GM12878 (cell line): ENCODE measurements at regions not wholly inside any gene's neighbourhood (a gene's known extent, or its start where the extent isn't known, plus 50 kb on each side); places are given as distances from the start of the nearest gene placed in this dataset.

Source experiments
- ATAC-seq: fragments of 200-7000 bp; cut with Tn5 transposase; 3 replicates; pipeline ENCODE4 v1.9.1; 2020; ENCODE audit warnings: mild to moderate bottlenecking, moderate library complexity
- BruUV-seq: library from RNA; stranded (reverse); fragments of 400-500 nt; replicated peaks from 2 replicates; lab custom pipeline; 2021; lab: Mats Ljungman, UMichigan
- CTCF ChIA-PET: fragments of 300-600 bp; sonication (Branson Sonifier 250); formaldehyde crosslinking; extraction: SDS; loops from one replicate; lab custom pipeline; 2021; ENCODE audit warnings: inconsistent platforms; lab: Yijun Ruan, JAX
- POLR2A ChIA-PET: fragments of 350-600 bp; formaldehyde crosslinking; extraction: SDS; loops from one replicate; lab custom pipeline; 2021; ENCODE audit warnings: inconsistent platforms; lab: Charles Lee
- RAD21 ChIA-PET: fragments of 300-600 bp; sonication (Branson Sonifier 250); formaldehyde crosslinking; loops from one replicate; lab custom pipeline; 2023; ENCODE audit warnings: antibody characterized with exemption; ENCODE audit not compliant: unreplicated experiment; lab: Charles Lee
- SMC1A ChIA-PET: fragments of 300-600 bp; sonication (Branson Sonifier 250); formaldehyde crosslinking; loops from one replicate; lab custom pipeline; 2023; ENCODE audit not compliant: unreplicated experiment, uncharacterized antibody; lab: Charles Lee
- DNase-seq: peaks from one replicate; pipeline ENCODE4 v3.0.0-alpha.2; 2011; ENCODE audit warnings: low read depth, low spot score
- FAIRE-seq: peaks from 3 replicates; lab custom pipeline; 2011; peaks lifted over from hg19 to GRCh38; lab: Jason Lieb, UNC
- H2AFZ ChIP-seq: 2 replicates; pipeline ENCODE4 v1.6.0; 2011; ENCODE audit warnings: low read depth, low read length, control low read depth; ENCODE audit not compliant: control insufficient read depth
- H3K27ac ChIP-seq: 2 replicates; pipeline ENCODE4 v1.5.1; 2011; ENCODE audit warnings: control low read depth; ENCODE audit not compliant: control insufficient read depth, insufficient read depth
- H3K27me3 ChIP-seq, 2 experiments: replicated peaks in 1 of 2; 2 replicates each; pipeline versions ENCODE4 v1.6.0 to v1.6.1; 2011; ENCODE audit warnings: low read length in 1 of 2; ENCODE audit not compliant: control insufficient read depth in 2 of 2, insufficient read depth in 2 of 2
- H3K36me3 ChIP-seq, 2 experiments: 2 replicates each; pipeline ENCODE4 v1.5.1; 2011; ENCODE audit warnings: low read length in 1 of 2; ENCODE audit not compliant: control insufficient read depth in 2 of 2, insufficient read depth in 2 of 2
- H3K4me1 ChIP-seq: 2 replicates; pipeline ENCODE4 v1.6.1; 2011; ENCODE audit warnings: mild to moderate bottlenecking, low read length, moderate library complexity, mixed read lengths; ENCODE audit not compliant: control insufficient read depth, insufficient read depth
- H3K4me2 ChIP-seq: 2 replicates; pipeline ENCODE4 v1.6.0; 2011; ENCODE audit warnings: control low read depth; ENCODE audit not compliant: control insufficient read depth, insufficient read depth
- H3K4me3 ChIP-seq: fragments of 200-600 bp; sonication (generic); 2 replicates; pipeline ENCODE4 v1.5.1; 2016
- H3K79me2 ChIP-seq: 2 replicates; pipeline ENCODE4 v1.6.0; 2011; ENCODE audit warnings: low read length; ENCODE audit not compliant: control insufficient read depth, insufficient read depth
- H3K9ac ChIP-seq: 2 replicates; pipeline ENCODE4 v1.8.0; 2011; ENCODE audit warnings: low read length, control low read depth, mixed read lengths; ENCODE audit not compliant: control insufficient read depth, insufficient read depth
- H3K9me3 ChIP-seq: replicated peaks from 3 replicates; pipeline ENCODE4 v1.5.1; 2011; ENCODE audit warnings: mild to moderate bottlenecking, low read length; ENCODE audit not compliant: control insufficient read depth, insufficient read depth
- H4K20me1 ChIP-seq: 2 replicates; pipeline ENCODE4 v1.6.0; 2011; ENCODE audit not compliant: control insufficient read depth, insufficient read depth
- CHD1 ChIP-seq: IDR thresholded peaks from 2 replicates; pipeline ENCODE4 v1.6.1; 2012; ENCODE audit warnings: low read depth, low read length, improper control_type of control experiment
- EGR1 ChIP-seq, 2 experiments: IDR thresholded peaks; 1 replicate in 1 of 2; 2 replicates in 1 of 2; pipeline ENCODE4 v1.6.1; 2011 to 2012; ENCODE audit warnings: low read depth in 2 of 2, low read length in 2 of 2, borderline replicate concordance in 1 of 2, mild to moderate bottlenecking in 1 of 2, moderate library complexity in 1 of 2
- PAX5 ChIP-seq: IDR thresholded peaks from 2 replicates; pipeline ENCODE4 v1.6.1; 2011; ENCODE audit warnings: low read depth, low read length, borderline replicate concordance
- PML ChIP-seq: IDR thresholded peaks from 2 replicates; pipeline ENCODE4 v1.6.1; 2012; ENCODE audit warnings: low read length, inconsistent platforms
- POLR2A ChIP-seq: IDR thresholded peaks from 2 replicates; pipeline ENCODE4 v1.6.1; 2011; ENCODE audit warnings: low read depth, mild to moderate bottlenecking, low read length
- RFX5 ChIP-seq: IDR thresholded peaks from 2 replicates; pipeline ENCODE4 v1.6.1; 2011; ENCODE audit warnings: low read depth, low read length, improper control_type of control experiment
- SREBF2 ChIP-seq: IDR thresholded peaks from 2 replicates; pipeline ENCODE4 v1.6.1; 2012; ENCODE audit warnings: mild to moderate bottlenecking, low read length
- SUPT20H ChIP-seq: IDR thresholded peaks from 2 replicates; pipeline ENCODE4 v1.6.1; 2011; ENCODE audit warnings: low read depth, mild to moderate bottlenecking, low read length, moderate library complexity, borderline replicate concordance; ENCODE audit not compliant: control insufficient read depth
- SUZ12 ChIP-seq: fragments of 200-600 bp; sonication (generic); IDR thresholded peaks from one replicate; pipeline ENCODE4 v1.6.1; 2018; ENCODE audit warnings: antibody characterized with exemption, mild to moderate bottlenecking; ENCODE audit not compliant: unreplicated experiment
- TCF7 ChIP-seq: IDR thresholded peaks from 2 replicates; pipeline ENCODE4 v1.6.1; 2014; ENCODE audit warnings: antibody characterized with exemption, borderline replicate concordance
- WRNIP1 ChIP-seq: IDR thresholded peaks from 2 replicates; pipeline ENCODE4 v1.6.1; 2011; ENCODE audit warnings: low read depth, low read length, improper control_type of control experiment, borderline replicate concordance
- ZBED1 ChIP-seq: IDR thresholded peaks from 2 replicates; pipeline ENCODE4 v1.6.1; 2016; ENCODE audit warnings: borderline replicate concordance
- ZNF592 ChIP-seq: fragments of 450-650 bp; IDR thresholded peaks from 2 replicates; pipeline ENCODE4 v1.6.1; 2017; ENCODE audit warnings: mild to moderate bottlenecking, moderate library complexity
- WGBS: methylation state at CpG from one replicate; pipeline ENCODE4 v1.1.6; 2016; ENCODE audit warnings: low lambda C conversion rate; ENCODE audit not compliant: insufficient replicate concordance, insufficient coverage; ENCODE audit errors: missing lambda C conversion rate; 5-methylcytosine and 5-hydroxymethylcytosine counted together
- in situ Hi-C: fragments of 300-500 bp; cut with MboI; formaldehyde crosslinking; loops from 9 replicates; pipeline ENCODE4 v1.14.3; 2018; ENCODE audit warnings: mixed read lengths
- intact Hi-C: fragments of 100-400 bp; cut with micrococcal nuclease; formaldehyde crosslinking; loops from one replicate; pipeline ENCODE4 v1.14.2; 2022; ENCODE audit not compliant: unreplicated experiment

- Histone ChIP-seq H3K4me2 (no peak overlapping the region), H3K4me3 (no peak overlapping the region), H3K9ac (no peak overlapping the region), H3K27me3 (peaks cover 0 to 3% of the 10 kb centered on the region in 2 experiments; a peak in 2 of 4 replicates), H3K36me3 (no peaks in the 10 kb centered on the region), H4K20me1 (no peaks in the 10 kb centered on the region), H3K27ac (no peak overlapping the region), H2AFZ (no peak overlapping the region), H3K79me2 (no peaks in the 10 kb centered on the region), H3K4me1 (no peaks in the 10 kb centered on the region), H3K9me3 (no peaks in the 10 kb centered on the region)
- ATAC-seq (no peak), DNase-seq (no peak), FAIRE-seq (no peak)
- POLR2A ChIA-PET = no interaction called here
- WGBS = 46% methylated on average over 13 of the region's 13 CpGs
- RAD21 ChIA-PET = no interaction called here
- no TSS peak for BruUV-seq
- TF ChIP-seq RFX5 (no peak), SUZ12 (no peak), SUPT20H (no peak)
- in situ Hi-C loops (no loop called here), intact Hi-C loops (no loop called here)
- SMC1A ChIA-PET = no interaction called here
- CTCF ChIA-PET = no interaction called here
These were observed 154.2 kb upstream of the PRMT8 start for GRCh38 chr12:3336606-3337311.

- Histone ChIP-seq H3K27ac (no peak overlapping the region), H3K9me3 (no peaks in the 10 kb centered on the region), H3K36me3 (no peaks in the 10 kb centered on the region), H3K9ac (no peak overlapping the region), H2AFZ (no peak overlapping the region), H4K20me1 (no peaks in the 10 kb centered on the region), H3K79me2 (no peaks in the 10 kb centered on the region), H3K4me3 (no peak overlapping the region), H3K4me2 (no peak overlapping the region), H3K4me1 (no peaks in the 10 kb centered on the region), H3K27me3 (peaks cover 3 to 6% of the 10 kb centered on the region in 2 experiments; a peak in 2 of 4 replicates)
- ChIA-PET SMC1A (no interaction called here), RAD21 (no interaction called here), POLR2A (no interaction called here), CTCF (no interaction called here)
- BruUV-seq = no TSS peak
- WGBS = 20% methylated on average over 5 of the region's 5 CpGs
- TF ChIP-seq TCF7 (no peak), CHD1 (no peak), PML (no peak), POLR2A (no peak), SREBF2 (no peak), EGR1 (IDR thresholded peaks at IDR 0.05; ENCODE audit: borderline replicate concordance in 1 of 2, low read depth in 2 of 2, low read length in 2 of 2) (no peak), ZNF592 (no peak), PAX5 (no peak), WRNIP1 (no peak), ZBED1 (no peak)
- intact Hi-C loops (no loop called here), in situ Hi-C loops (no loop called here)
- DNase-seq (no peak), ATAC-seq (no peak), FAIRE-seq (no peak)
These were observed 153.1 kb upstream of the PRMT8 start for GRCh38 chr12:3337944-3338343.
